HT1080 (cell line): ENCODE measurements at regions not wholly inside any gene's neighbourhood (a gene's known extent, or its start where the extent isn't known, plus 50 kb on each side); places are given as distances from the start of the nearest gene placed in this dataset.

Experiments used
- DNase-seq: peaks from one replicate; pipeline ENCODE4 v3.0.0-alpha.2; 2015; ENCODE audit warnings: low read depth

- DNase-seq, result no peak
Observed at GRCh38 chr3:127134466-127134865, 58.5 kb upstream of the PRR23E start.

- no peak for DNase-seq
Observed at GRCh38 chr3:127134887-127135240, 58.1 kb upstream of the PRR23E start.

GRCh38 chr3:127135241-127136023 is 57.5 kb upstream of the PRR23E start:
- no peak for DNase-seq

- no peak for DNase-seq
Observed at GRCh38 chr3:127136024-127136600, 56.8 kb upstream of the PRR23E start.

GRCh38 chr3:127136706-127137105 is 56.2 kb upstream of the PRR23E start:
- DNase-seq, result no peak

GRCh38 chr3:127137113-127137512 is 55.8 kb upstream of the PRR23E start:
- no peak for DNase-seq

GRCh38 chr3:127137757-127138536 is 55.0 kb upstream of the PRR23E start:
- DNase-seq, result no peak

GRCh38 chr3:127139601-127140500 is 53.1 kb upstream of the PRR23E start:
- no peak for DNase-seq

- DNase-seq, result no peak
Observed at GRCh38 chr3:127140501-127141460, 52.1 kb upstream of the PRR23E start.

- no peak for DNase-seq
Observed at GRCh38 chr3:127141921-127142730, 50.8 kb upstream of the PRR23E start.
